GM18868 (cell line): ENCODE measurements at regions not wholly inside any gene's neighbourhood (a gene's known extent, or its start where the extent isn't known, plus 50 kb on each side); places are given as distances from the start of the nearest gene placed in this dataset.

ENCODE experiments used
- ATAC-seq: cut with Tn5 transposase; IDR thresholded peaks from one replicate; pipeline ENCODE4 v1.9.1; 2021; ENCODE audit warnings: mild to moderate bottlenecking, moderate library complexity; ENCODE audit not compliant: unreplicated experiment

GRCh38 chr9:73020877-73021276 is 68.0 kb upstream of the ALDH1A1 start:
- no peak for ATAC-seq

DNA sequence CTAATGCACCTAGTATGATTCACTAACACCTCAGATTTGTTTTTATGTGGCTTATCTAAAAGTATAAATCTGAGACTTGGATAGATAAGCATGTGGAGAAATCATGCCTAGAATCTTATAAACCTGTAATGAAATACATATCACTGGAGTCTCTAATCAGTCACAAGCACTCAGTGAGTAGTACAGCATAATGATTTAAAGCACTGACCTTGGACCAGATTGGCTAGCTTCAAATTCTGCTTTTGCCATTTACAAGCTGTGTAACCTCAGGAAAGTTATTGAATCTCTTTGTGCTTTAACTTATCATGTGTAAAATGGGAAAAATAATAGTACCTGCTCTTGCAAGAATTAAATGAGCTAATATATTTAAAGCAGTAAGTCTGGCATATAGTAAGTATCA is 61.2 kb upstream of the ALDH1A1 start:
- ATAC-seq = no peak

DNA sequence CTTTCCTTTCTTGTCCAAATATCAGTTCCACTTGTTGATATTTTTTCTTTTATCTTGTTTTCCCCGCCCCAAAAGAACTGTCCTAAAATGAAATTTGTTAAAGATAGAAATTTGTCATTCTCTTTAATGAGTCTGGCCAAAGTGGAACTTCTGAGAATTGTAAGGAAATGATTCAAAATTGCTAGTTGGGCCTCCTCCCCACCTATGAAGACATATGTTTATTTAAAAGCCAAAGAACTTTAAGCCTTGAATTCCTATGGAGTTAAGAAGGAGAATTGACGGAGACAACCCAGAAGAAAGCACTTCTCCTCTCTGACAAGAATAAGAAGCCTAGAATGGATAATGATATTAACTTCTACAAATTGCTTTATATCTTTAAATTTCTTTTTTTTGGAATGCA is 59.1 kb upstream of the ALDH1A1 start:
- ATAC-seq = no peak

GRCh38 chr9:73011181-73011750 is 58.4 kb upstream of the ALDH1A1 start:
- no peak for ATAC-seq

DNA sequence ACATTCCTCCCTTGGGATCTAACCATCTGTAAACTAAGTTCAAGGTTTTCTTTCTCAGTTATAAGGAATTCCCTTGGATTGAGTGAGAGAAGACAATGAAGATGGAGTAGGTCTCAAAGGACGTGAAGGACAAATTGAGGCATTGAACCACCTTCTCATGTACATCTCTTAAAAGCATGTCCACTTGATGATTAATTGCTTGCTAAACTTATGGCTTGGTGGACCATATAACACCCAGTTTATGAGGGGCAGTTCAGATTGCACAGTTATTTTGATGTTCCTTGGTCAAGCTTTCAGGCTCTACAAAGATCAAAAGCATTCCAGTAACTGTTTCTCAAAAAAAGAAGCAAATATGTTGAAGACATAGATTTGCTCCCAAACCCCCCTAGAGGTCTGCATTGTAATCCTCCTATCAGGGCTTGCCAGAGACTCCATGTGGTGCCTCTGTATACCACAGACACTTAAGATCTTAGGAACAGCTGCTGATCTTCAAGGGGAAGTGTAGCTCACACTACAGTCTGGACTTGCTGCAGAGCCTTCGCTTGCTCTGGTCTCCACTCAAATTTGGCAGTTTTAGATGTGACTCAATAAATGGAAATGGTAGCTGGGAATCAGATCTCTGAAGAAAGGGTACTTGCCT is 56.9 kb upstream of the ALDH1A1 start:
- no peak for ATAC-seq

DNA sequence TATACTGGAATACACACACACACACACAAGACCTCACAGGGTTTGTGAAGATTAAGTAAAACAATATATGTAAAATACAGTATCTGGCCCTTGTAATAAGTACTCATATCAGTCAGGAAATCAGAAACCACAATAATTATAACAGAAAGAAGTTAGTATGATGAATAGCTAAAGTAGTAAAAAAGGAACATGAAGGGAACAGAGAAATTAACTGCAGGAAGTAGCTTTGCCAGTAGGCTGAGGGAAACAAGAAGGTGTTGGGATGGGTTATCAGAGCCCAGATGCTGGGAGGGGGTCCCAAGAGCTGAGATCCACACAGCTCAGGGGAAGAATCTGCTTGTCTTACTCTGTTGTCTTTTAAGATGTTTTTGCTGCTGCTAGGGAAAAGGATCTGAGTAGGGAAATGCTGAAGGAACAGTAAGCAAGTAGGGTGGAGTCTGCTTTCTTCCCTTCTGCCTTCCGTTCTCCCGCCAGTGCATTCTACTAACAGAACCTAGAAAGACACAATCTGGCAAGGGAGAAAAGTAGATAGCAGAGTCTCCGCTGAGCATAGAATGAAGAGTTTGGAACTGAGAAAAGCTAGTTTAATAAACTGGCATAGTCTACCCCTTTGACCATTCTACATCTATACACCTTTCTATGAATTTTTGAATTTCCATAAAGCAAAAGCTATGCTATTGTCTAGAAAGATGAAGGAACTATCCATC is 55.3 kb upstream of the ALDH1A1 start:
- no peak for ATAC-seq

- no peak for ATAC-seq
Observed at GRCh38 chr9:73006986-73007385, 54.1 kb upstream of the ALDH1A1 start.
